B cell (primary cell): ENCODE measurements at regions not wholly inside any gene's neighbourhood (a gene's known extent, or its start where the extent isn't known, plus 50 kb on each side); places are given as distances from the start of the nearest gene placed in this dataset.

Experiments used
- ATAC-seq: fragments of 200-7000 bp; cut with Tn5 transposase; one replicate; pipeline ENCODE4 v1.10.0; 2021; ENCODE audit warnings: low read depth, mild to moderate bottlenecking, moderate number of reproducible peaks, moderate library complexity
- CTCF ChIA-PET: fragments of 350-600 bp; sonication (Branson Sonifier 250); formaldehyde crosslinking; loops from one replicate; lab custom pipeline; 2021; ENCODE audit warnings: antibody characterized with exemption, inconsistent platforms; lab: Charles Lee
- POLR2A ChIA-PET: fragments of 350-600 bp; sonication (Branson Sonifier 250); formaldehyde crosslinking; loops from one replicate; lab custom pipeline; 2021; ENCODE audit warnings: antibody characterized with exemption; lab: Charles Lee
- DNase-seq: peaks from one replicate; pipeline ENCODE4 v3.0.0; 2013
- H2AFZ ChIP-seq: 2 replicates; pipeline ENCODE4 v1.6.1; 2012; ENCODE audit warnings: mild to moderate bottlenecking, low read depth, low read length; ENCODE audit not compliant: insufficient read depth, poor library complexity, severe bottlenecking
- H3K27ac ChIP-seq, 2 donors: 1 replicate in 1 of 2; 2 replicates in 1 of 2; pipeline ENCODE4 v1.5.1; 2012 to 2013; ENCODE audit warnings: low read length in 2 of 2, mild to moderate bottlenecking in 2 of 2, moderate library complexity in 1 of 2
- H3K27me3 ChIP-seq, 4 experiments: fragments of 200-600 bp in 1 of 4; sonication (generic) in 1 of 4; replicated peaks in 1 of 4; 1 replicate in 2 of 4; 2 replicates in 2 of 4; pipeline versions ENCODE4 v1.6.1 to v1.7.0; 2013 to 2016; ENCODE audit warnings: low read length in 3 of 4, mild to moderate bottlenecking in 2 of 4, mixed read lengths in 1 of 4, moderate library complexity in 1 of 4; ENCODE audit not compliant: insufficient read depth in 4 of 4, control insufficient read depth in 3 of 4; ENCODE audit errors: control extremely low read depth in 1 of 4
- H3K36me3 ChIP-seq, 2 experiments: replicated peaks in 1 of 2; 1 replicate in 1 of 2; 2 replicates in 1 of 2; pipeline versions ENCODE4 v1.6.1 to v1.7.1; 2013; ENCODE audit warnings: low read length in 1 of 2; ENCODE audit not compliant: insufficient read depth in 2 of 2, control insufficient read depth in 1 of 2; ENCODE audit errors: control extremely low read depth in 1 of 2, extremely low read depth in 1 of 2
- H3K4me1 ChIP-seq, 2 donors: fragments of 200-600 bp in 1 of 2; sonication (generic) in 1 of 2; 1 replicate in 1 of 2; 2 replicates in 1 of 2; pipeline versions ENCODE4 v1.5.1 to v1.6.1; 2013 to 2017; ENCODE audit warnings: low read length in 2 of 2; ENCODE audit not compliant: control insufficient read depth in 2 of 2, insufficient read depth in 2 of 2
- H3K4me2 ChIP-seq: replicated peaks from 2 replicates; pipeline ENCODE3; 2012; ENCODE audit warnings: mild to moderate bottlenecking, low read depth, low read length; ENCODE audit not compliant: poor library complexity, severe bottlenecking
- H3K4me3 ChIP-seq, 5 experiments: fragments of 200-600 bp in 1 of 5; sonication (generic) in 1 of 5; 1 replicate in 3 of 5; 2 replicates in 2 of 5; pipeline versions ENCODE4 v1.5.1 to v1.7.0; 2011 to 2016; ENCODE audit warnings: low read length in 4 of 5, mild to moderate bottlenecking in 4 of 5, low read depth in 2 of 5, control low read depth in 1 of 5, moderate library complexity in 1 of 5; ENCODE audit not compliant: insufficient read depth in 1 of 5; ENCODE audit errors: control extremely low read depth in 1 of 5, extremely low read depth in 1 of 5
- H3K79me2 ChIP-seq: fragments of 200-600 bp; sonication (generic); one replicate; pipeline ENCODE4 v1.6.0; 2016; ENCODE audit warnings: low read length; ENCODE audit not compliant: control insufficient read depth, insufficient read depth
- H3K9ac ChIP-seq: fragments of 200-600 bp; sonication (generic); 2 replicates; pipeline ENCODE4 v1.6.1; 2017; ENCODE audit warnings: mild to moderate bottlenecking, low read length, moderate library complexity
- H3K9me3 ChIP-seq, 3 donors: one replicate each; pipeline versions ENCODE4 v1.6.1 to v1.7.1; 2013; ENCODE audit warnings: low read length in 2 of 3; ENCODE audit not compliant: control insufficient read depth in 2 of 3, insufficient read depth in 1 of 3; ENCODE audit errors: control extremely low read depth in 1 of 3
- H4K20me1 ChIP-seq: 2 replicates; pipeline ENCODE4 v1.6.0; 2012; ENCODE audit warnings: mild to moderate bottlenecking, low read length; ENCODE audit not compliant: insufficient read depth, control insufficient read depth, poor library complexity, severe bottlenecking
- H3K27ac Mint-ChIP-seq: one replicate; pipeline ENCODE4 v1.8.0; 2021; ENCODE audit warnings: mixed read lengths
- H3K27me3 Mint-ChIP-seq: one replicate; pipeline ENCODE4 v1.8.0; 2021; ENCODE audit warnings: mixed read lengths
- H3K4me1 Mint-ChIP-seq: one replicate; pipeline ENCODE4 v1.8.0; 2021; ENCODE audit warnings: mixed read lengths
- H3K4me3 Mint-ChIP-seq: one replicate; pipeline ENCODE4 v1.8.0; 2021; ENCODE audit warnings: mixed read lengths
- H3K9me3 Mint-ChIP-seq: one replicate; pipeline ENCODE4 v1.8.0; 2022; ENCODE audit warnings: mixed read lengths; ENCODE audit not compliant: insufficient read depth
- EZH2 ChIP-seq: IDR thresholded peaks from 2 replicates; pipeline ENCODE4 v1.6.1; 2012; ENCODE audit warnings: borderline replicate concordance, low read depth, mild to moderate bottlenecking, moderate library complexity, low read length; ENCODE audit not compliant: insufficient read depth, poor library complexity, severe bottlenecking
- WGBS: methylation state at CpG from one replicate; pipeline ENCODE4 v1.1.5; 2013; ENCODE audit warnings: missing lambda C conversion rate; ENCODE audit not compliant: insufficient coverage; 5-methylcytosine and 5-hydroxymethylcytosine counted together
- intact Hi-C: fragments of 100-400 bp; cut with micrococcal nuclease; formaldehyde crosslinking; loops from one replicate; pipeline ENCODE4 v1.10.0; 2022
- TF ChIP-seq, protein P1 (sequence below): fragments of 200-600 bp; IDR thresholded peaks from one replicate; pipeline ENCODE4 v1.8.0; 2022; ENCODE audit warnings: antibody characterized with exemption, mild to moderate bottlenecking

DNA sequence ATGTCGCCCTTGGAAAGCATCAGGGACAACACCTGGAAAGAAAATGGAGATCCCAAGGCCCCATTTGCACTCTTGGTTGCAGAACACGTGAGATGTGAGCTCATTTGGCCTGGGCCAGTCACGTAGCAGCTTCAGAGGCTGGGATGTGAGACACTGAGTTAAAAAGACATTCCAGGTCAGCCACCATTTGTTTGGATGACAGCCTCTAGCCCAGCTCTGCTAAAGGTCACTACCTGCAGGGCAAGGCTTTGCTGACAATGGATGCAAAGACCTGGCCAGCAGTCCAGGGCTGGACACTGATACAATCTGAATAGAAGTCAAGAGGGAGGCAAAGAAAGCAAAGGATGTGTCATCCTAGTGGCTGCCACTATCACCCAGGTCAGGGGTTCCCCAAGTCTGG, 83.9 kb upstream of the LRPPRC start:
- ATAC-seq = no peak
- Histone ChIP-seq H3K36me3 (no peaks in the 10 kb centered on the region), H3K4me2 (no peak overlapping the region), H3K9ac (no peak overlapping the region), H3K27me3 (no peaks in the 10 kb centered on the region), H3K27ac (no peak overlapping the region), H4K20me1 (no peaks in the 10 kb centered on the region), H3K4me3 (no peak overlapping the region), H2AFZ (no peak overlapping the region), H3K79me2 (no peaks in the 10 kb centered on the region), H3K9me3 (no peaks in the 10 kb centered on the region), H3K4me1 (no peaks in the 10 kb centered on the region)
- intact Hi-C loops = no loop called here
- Mint-ChIP-seq H3K9me3 (no peaks in the 10 kb centered on the region), H3K4me3 (no peak overlapping the region), H3K4me1 (peaks cover 7% of the 10 kb centered on the region), H3K27ac (no peak overlapping the region), H3K27me3 (no peaks in the 10 kb centered on the region)
- no peak for DNase-seq
- no peak for TF ChIP-seq EZH2
- TF ChIP-seq, protein P1, sequence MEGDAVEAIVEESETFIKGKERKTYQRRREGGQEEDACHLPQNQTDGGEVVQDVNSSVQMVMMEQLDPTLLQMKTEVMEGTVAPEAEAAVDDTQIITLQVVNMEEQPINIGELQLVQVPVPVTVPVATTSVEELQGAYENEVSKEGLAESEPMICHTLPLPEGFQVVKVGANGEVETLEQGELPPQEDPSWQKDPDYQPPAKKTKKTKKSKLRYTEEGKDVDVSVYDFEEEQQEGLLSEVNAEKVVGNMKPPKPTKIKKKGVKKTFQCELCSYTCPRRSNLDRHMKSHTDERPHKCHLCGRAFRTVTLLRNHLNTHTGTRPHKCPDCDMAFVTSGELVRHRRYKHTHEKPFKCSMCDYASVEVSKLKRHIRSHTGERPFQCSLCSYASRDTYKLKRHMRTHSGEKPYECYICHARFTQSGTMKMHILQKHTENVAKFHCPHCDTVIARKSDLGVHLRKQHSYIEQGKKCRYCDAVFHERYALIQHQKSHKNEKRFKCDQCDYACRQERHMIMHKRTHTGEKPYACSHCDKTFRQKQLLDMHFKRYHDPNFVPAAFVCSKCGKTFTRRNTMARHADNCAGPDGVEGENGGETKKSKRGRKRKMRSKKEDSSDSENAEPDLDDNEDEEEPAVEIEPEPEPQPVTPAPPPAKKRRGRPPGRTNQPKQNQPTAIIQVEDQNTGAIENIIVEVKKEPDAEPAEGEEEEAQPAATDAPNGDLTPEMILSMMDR = no peak
- WGBS = 98% methylated on average over 3 of the region's 3 CpGs
- CTCF ChIA-PET = no interaction called here
- POLR2A ChIA-PET = no interaction called here

DNA sequence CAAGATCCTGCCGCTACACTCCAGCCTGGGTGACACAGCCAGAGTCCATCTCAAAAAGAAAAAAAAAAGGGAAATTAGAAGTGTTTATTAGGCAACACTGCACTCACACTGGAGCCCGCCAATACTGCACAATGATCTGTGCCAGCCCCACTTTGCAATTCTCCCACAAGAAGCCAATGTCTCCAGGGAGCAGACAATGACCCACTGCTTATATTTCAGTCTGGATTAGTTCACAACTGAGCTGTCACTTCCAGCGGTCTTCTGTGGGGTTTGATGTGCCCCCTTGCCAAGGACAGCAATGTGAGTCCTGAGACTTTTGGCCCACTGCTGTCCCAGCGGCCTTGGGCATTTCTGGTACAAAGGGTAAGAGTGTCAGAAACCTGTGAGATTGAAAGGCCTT, 85.6 kb upstream of the PPM1B start:
- no peak for TF ChIP-seq EZH2
- TF ChIP-seq, protein P1 = no peak
- Histone ChIP-seq H4K20me1 (no peaks in the 10 kb centered on the region), H3K36me3 (no peaks in the 10 kb centered on the region), H3K27ac (no peak overlapping the region), H3K4me2 (no peak overlapping the region), H3K9me3 (no peaks in the 10 kb centered on the region), H3K9ac (no peak overlapping the region), H3K79me2 (no peaks in the 10 kb centered on the region), H3K27me3 (no peaks in the 10 kb centered on the region), H3K4me3 (no peak overlapping the region), H3K4me1 (peaks cover 7 to 12% of the 10 kb centered on the region in 2 donors), H2AFZ (no peak overlapping the region)
- intact Hi-C loops = no loop called here
- POLR2A ChIA-PET = no interaction called here
- Mint-ChIP-seq H3K4me1 (peaks cover 13% of the 10 kb centered on the region), H3K27ac (no peak overlapping the region), H3K27me3 (no peaks in the 10 kb centered on the region), H3K4me3 (no peak overlapping the region), H3K9me3 (no peaks in the 10 kb centered on the region)
- CTCF ChIA-PET = interaction anchor here (1.0 to 1.4 kb wide), 4 partner anchors 9 to 161 kb away, joined by 3 read pairs; no protein-coding TSS in a partner anchor
- DNase-seq (no peak), ATAC-seq (no peak)
- WGBS = 83% methylated on average over 2 of the region's 4 CpGs
